Neural progenitor cell (in vitro differentiated cells): ENCODE measurements at regions not wholly inside any gene's neighbourhood (a gene's known extent, or its start where the extent isn't known, plus 50 kb on each side); places are given as distances from the start of the nearest gene placed in this dataset.
A peak's percentile ranks its signal among the peaks of the same experiment; 100 is the strongest.

Experiments
- DNase-seq: peaks from one replicate; pipeline ENCODE4 v3.0.0-alpha.2; 2016; ENCODE audit warnings: low spot score
- H2AFZ ChIP-seq: fragments of 200-600 bp; sonication (generic); replicated peaks from 2 replicates; pipeline ENCODE4 v1.6.1; 2016; ENCODE audit warnings: antibody characterized with exemption
- H3F3A ChIP-seq: fragments of 200-600 bp; sonication (generic); 2 replicates; pipeline ENCODE4 v1.6.1; 2016; ENCODE audit warnings: antibody characterized with exemption, low read depth
- H3K27ac ChIP-seq: fragments of 200-600 bp; sonication (generic); 2 replicates; pipeline ENCODE4 v1.5.1; 2016; ENCODE audit warnings: mild to moderate bottlenecking
- H3K27me3 ChIP-seq: fragments of 200-600 bp; sonication (generic); 2 replicates; pipeline ENCODE4 v1.6.1; 2016; ENCODE audit warnings: mild to moderate bottlenecking, moderate library complexity
- H3K36me3 ChIP-seq: fragments of 200-600 bp; sonication (generic); 2 replicates; pipeline ENCODE4 v1.5.1; 2016
- H3K4me1 ChIP-seq: fragments of 200-600 bp; sonication (generic); 2 replicates; pipeline ENCODE4 v1.6.1; 2016; ENCODE audit warnings: mixed run types
- H3K4me2 ChIP-seq: fragments of 200-600 bp; sonication (generic); 2 replicates; pipeline ENCODE4 v1.6.1; 2016
- H3K4me3 ChIP-seq: fragments of 200-600 bp; sonication (generic); 2 replicates; pipeline ENCODE4 v1.5.1; 2016
- H3K79me2 ChIP-seq: fragments of 200-600 bp; sonication (generic); 2 replicates; pipeline ENCODE4 v1.6.1; 2016; ENCODE audit warnings: low read depth
- H3K9ac ChIP-seq: fragments of 200-600 bp; sonication (generic); 2 replicates; pipeline ENCODE4 v1.6.1; 2016
- H3K9me3 ChIP-seq: fragments of 200-600 bp; sonication (generic); 2 replicates; pipeline ENCODE4 v1.5.1; 2016; ENCODE audit warnings: low read depth
- H4K20me1 ChIP-seq: fragments of 200-600 bp; sonication (generic); 2 replicates; pipeline ENCODE4 v1.6.1; 2016; ENCODE audit warnings: low read depth
- H3K27ac Mint-ChIP-seq: 3 replicates; pipeline ENCODE4 v1.8.0; 2021; ENCODE audit warnings: mixed read lengths
- H3K27me3 Mint-ChIP-seq: 2 replicates; pipeline ENCODE4 v1.8.0; 2022; ENCODE audit warnings: low read depth, mild to moderate bottlenecking, inconsistent platforms, moderate library complexity, mixed read lengths; ENCODE audit not compliant: insufficient read depth
- H3K36me3 Mint-ChIP-seq: 3 replicates; pipeline ENCODE4 v1.8.0; 2021; ENCODE audit warnings: mixed read lengths
- H3K4me1 Mint-ChIP-seq: 3 replicates; pipeline ENCODE4 v1.8.0; 2021; ENCODE audit warnings: mixed read lengths
- H3K4me3 Mint-ChIP-seq: 3 replicates; pipeline ENCODE4 v1.8.0; 2021; ENCODE audit warnings: mild to moderate bottlenecking, moderate library complexity, mixed read lengths
- H3K9me3 Mint-ChIP-seq: 3 replicates; pipeline ENCODE4 v1.8.0; 2020; ENCODE audit warnings: mixed read lengths
- EZH2 ChIP-seq: fragments of 200-600 bp; sonication (generic); IDR thresholded peaks from 2 replicates; pipeline ENCODE4 v1.6.1; 2017; ENCODE audit warnings: antibody characterized with exemption, mild to moderate bottlenecking, moderate library complexity
- EZH2phosphoT487 ChIP-seq: fragments of 200-600 bp; sonication (generic); IDR thresholded peaks from 2 replicates; pipeline ENCODE4 v1.6.1; 2017; ENCODE audit warnings: antibody characterized with exemption
- TF ChIP-seq, protein P1 (sequence below): fragments of 200-600 bp; sonication (generic); IDR thresholded peaks from 2 replicates; pipeline ENCODE4 v1.5.1; 2017; ENCODE audit warnings: antibody characterized with exemption, mild to moderate bottlenecking

DNA sequence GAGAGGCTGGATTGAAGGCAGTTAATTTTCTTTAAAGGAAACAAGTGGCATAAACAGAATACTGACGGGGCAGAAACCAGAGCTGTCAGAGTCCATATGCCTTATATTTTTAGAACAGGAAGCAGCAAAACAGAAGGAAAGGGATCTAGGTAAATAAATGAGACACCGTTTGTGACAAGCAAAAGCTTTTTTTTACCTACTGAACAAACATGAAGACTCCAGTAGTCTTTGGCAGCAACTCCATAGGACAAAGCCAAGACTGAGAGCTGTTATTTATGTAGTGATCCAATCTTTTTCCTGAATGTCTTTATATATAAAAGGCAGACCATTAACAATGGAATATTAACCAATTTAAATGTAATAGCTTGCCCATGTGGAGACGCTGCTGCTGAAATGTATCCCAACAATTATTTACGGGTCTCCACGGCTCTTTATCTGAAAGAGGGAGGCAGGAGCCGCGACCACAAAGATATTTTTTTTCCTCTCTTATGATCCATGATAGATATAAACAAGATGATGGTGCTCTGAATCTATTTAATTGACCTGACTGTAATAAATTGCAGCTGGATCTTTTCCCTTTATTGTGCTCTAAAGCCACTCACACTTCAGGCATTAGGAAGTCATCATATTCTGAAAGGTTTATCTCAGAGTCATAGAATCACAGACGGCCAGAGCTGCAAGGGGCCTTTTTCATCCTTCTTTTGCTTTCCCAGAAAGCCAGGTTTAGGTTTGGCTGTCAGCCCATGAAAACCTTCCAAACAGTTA, 687.8 kb downstream of the EFNB2 start:
- Histone ChIP-seq H3K9ac (no peak overlapping the region), H3K4me1 (no peaks in the 10 kb centered on the region), H3K4me3 (no peak overlapping the region), H2AFZ (no peak overlapping the region), H3K36me3 (no peaks in the 10 kb centered on the region), H3K27me3 (no peaks in the 10 kb centered on the region), H4K20me1 (no peaks in the 10 kb centered on the region), H3K27ac (no peak overlapping the region), H3F3A (no peaks in the 10 kb centered on the region), H3K9me3 (no peaks in the 10 kb centered on the region), H3K4me2 (no peak overlapping the region), H3K79me2 (no peaks in the 10 kb centered on the region)
- Mint-ChIP-seq H3K27me3 (peaks cover 8% of the 10 kb centered on the region), H3K4me3 (no peak overlapping the region), H3K36me3 (no peaks in the 10 kb centered on the region), H3K4me1 (peaks cover 6% of the 10 kb centered on the region), H3K27ac (no peak overlapping the region), H3K9me3 (peaks cover 3% of the 10 kb centered on the region)
- no peak for DNase-seq
- TF ChIP-seq, protein P1, sequence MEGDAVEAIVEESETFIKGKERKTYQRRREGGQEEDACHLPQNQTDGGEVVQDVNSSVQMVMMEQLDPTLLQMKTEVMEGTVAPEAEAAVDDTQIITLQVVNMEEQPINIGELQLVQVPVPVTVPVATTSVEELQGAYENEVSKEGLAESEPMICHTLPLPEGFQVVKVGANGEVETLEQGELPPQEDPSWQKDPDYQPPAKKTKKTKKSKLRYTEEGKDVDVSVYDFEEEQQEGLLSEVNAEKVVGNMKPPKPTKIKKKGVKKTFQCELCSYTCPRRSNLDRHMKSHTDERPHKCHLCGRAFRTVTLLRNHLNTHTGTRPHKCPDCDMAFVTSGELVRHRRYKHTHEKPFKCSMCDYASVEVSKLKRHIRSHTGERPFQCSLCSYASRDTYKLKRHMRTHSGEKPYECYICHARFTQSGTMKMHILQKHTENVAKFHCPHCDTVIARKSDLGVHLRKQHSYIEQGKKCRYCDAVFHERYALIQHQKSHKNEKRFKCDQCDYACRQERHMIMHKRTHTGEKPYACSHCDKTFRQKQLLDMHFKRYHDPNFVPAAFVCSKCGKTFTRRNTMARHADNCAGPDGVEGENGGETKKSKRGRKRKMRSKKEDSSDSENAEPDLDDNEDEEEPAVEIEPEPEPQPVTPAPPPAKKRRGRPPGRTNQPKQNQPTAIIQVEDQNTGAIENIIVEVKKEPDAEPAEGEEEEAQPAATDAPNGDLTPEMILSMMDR, result no peak
- no peak for TF ChIP-seq EZH2
- TF ChIP-seq EZH2phosphoT487, result no peak

DNA sequence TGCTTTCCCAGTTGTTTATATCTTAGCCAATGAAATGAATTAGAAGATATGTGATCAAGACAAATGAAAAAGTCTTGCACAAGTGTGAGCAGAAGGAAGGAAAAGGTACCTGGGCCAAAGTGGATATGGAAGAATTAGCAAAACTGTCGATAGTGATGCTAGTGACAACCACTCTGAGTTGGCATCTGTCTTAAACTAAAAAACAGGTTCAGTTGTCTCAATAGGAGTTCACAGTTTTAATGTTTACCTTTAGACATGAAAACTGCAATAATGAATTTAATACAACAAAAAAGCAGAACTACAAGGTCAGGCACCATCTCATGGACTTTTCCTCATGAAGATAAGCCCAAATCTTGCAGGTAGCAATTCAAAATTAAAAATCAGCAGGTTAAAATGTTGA, 688.5 kb downstream of the EFNB2 start:
- no peaks in the 10 kb centered on the region for H3K4me1 ChIP-seq
- Mint-ChIP-seq H3K27ac (no peak overlapping the region), H3K27me3 (peaks cover 8% of the 10 kb centered on the region), H3K4me1 (peaks cover 6% of the 10 kb centered on the region), H3K36me3 (no peaks in the 10 kb centered on the region), H3K9me3 (peaks cover 3% of the 10 kb centered on the region), H3K4me3 (no peak overlapping the region)
- no peak overlapping the region for H3K4me2 ChIP-seq
- DNase-seq, result no peak
- no peak overlapping the region for H3K27ac ChIP-seq
- H3K36me3 ChIP-seq, result no peaks in the 10 kb centered on the region
- H3F3A ChIP-seq, result no peaks in the 10 kb centered on the region
- H2AFZ ChIP-seq, result no peak overlapping the region
- no peak overlapping the region for H3K4me3 ChIP-seq
- TF ChIP-seq, protein P1, result no peak
- TF ChIP-seq EZH2, result no peak
- no peak for TF ChIP-seq EZH2phosphoT487
- H3K9ac ChIP-seq, result no peak overlapping the region
- H4K20me1 ChIP-seq, result no peaks in the 10 kb centered on the region
- no peaks in the 10 kb centered on the region for H3K9me3 ChIP-seq
- H3K27me3 ChIP-seq, result no peaks in the 10 kb centered on the region
- no peaks in the 10 kb centered on the region for H3K79me2 ChIP-seq

DNA sequence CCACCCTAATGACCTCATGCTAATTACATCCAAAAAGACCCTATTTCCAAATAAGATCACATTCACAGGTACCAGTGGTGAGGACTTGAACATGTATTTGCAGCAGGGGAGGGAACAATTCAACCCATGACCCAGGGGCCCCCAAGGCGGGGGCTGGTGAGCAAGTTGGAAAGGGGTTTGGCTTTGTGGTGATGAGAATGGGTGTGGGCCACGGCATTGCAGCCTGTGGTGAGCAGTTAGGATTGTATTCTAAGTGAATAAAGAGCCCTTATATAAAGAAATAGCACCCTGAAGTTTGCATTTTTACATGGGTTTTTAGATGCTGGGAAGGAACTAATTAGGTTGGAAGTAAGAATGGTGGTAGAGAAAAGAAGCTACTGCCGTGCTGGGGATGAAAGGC, 694.2 kb downstream of the EFNB2 start:
- no peaks in the 10 kb centered on the region for H3K27me3 ChIP-seq
- H3K9me3 ChIP-seq, result no peaks in the 10 kb centered on the region
- no peak for DNase-seq
- H3K4me3 ChIP-seq, result no peak overlapping the region
- H3K4me1 ChIP-seq, result peaks cover 5% of the 10 kb centered on the region
- TF ChIP-seq EZH2 (no peak), EZH2phosphoT487 (no peak)
- TF ChIP-seq, protein P1, result no peak
- H3K4me2 ChIP-seq, result peak overlapping the region; percentile 5
- Mint-ChIP-seq H3K27ac (peak overlapping the region; percentile 47), H3K4me3 (no peak overlapping the region), H3K9me3 (peaks cover 9% of the 10 kb centered on the region), H3K4me1 (peaks cover 17% of the 10 kb centered on the region), H3K27me3 (peaks cover 14% of the 10 kb centered on the region), H3K36me3 (no peaks in the 10 kb centered on the region)
- no peaks in the 10 kb centered on the region for H4K20me1 ChIP-seq
- no peaks in the 10 kb centered on the region for H3K79me2 ChIP-seq
- H3F3A ChIP-seq, result no peaks in the 10 kb centered on the region
- H3K27ac ChIP-seq, result no peak overlapping the region
- H2AFZ ChIP-seq, result no peak overlapping the region
- H3K9ac ChIP-seq, result no peak overlapping the region
- no peaks in the 10 kb centered on the region for H3K36me3 ChIP-seq
